BE2C (cell line): ENCODE measurements at regions not wholly inside any gene's neighbourhood (a gene's known extent, or its start where the extent isn't known, plus 50 kb on each side); places are given as distances from the start of the nearest gene placed in this dataset.
"Not testable (repeated sequence)": the region's sequence is repeated elsewhere in the genome, so short reads cannot be mapped to it uniquely, and the experiment has no call there.

Experiments
- DNase-seq: peaks from one replicate; pipeline ENCODE4 v3.0.0-alpha.2; 2020
- H3K27me3 ChIP-seq: fragments of 250-450 bp; sonication (Bioruptor Pico); 2 replicates; pipeline ENCODE4 v1.5.1; 2020; ENCODE audit warnings: mild to moderate bottlenecking
- H3K36me3 ChIP-seq: fragments of 250-450 bp; sonication (Bioruptor Pico); 2 replicates; pipeline ENCODE4 v1.5.1; 2020; ENCODE audit warnings: mild to moderate bottlenecking
- H3K4me1 ChIP-seq: fragments of 250-450 bp; sonication (Bioruptor Pico); 2 replicates; pipeline ENCODE4 v1.5.1; 2020
- H3K4me3 ChIP-seq: 2 replicates; pipeline ENCODE4 v1.5.1; 2011; ENCODE audit warnings: low read depth, low read length
- H3K9me3 ChIP-seq: fragments of 250-450 bp; sonication (Bioruptor Pico); 2 replicates; pipeline ENCODE4 v1.5.1; 2020
- CTCF ChIP-seq: IDR thresholded peaks from 2 replicates; pipeline ENCODE4 v1.5.1; 2012; ENCODE audit warnings: mild to moderate bottlenecking, low read depth, low read length

DNA sequence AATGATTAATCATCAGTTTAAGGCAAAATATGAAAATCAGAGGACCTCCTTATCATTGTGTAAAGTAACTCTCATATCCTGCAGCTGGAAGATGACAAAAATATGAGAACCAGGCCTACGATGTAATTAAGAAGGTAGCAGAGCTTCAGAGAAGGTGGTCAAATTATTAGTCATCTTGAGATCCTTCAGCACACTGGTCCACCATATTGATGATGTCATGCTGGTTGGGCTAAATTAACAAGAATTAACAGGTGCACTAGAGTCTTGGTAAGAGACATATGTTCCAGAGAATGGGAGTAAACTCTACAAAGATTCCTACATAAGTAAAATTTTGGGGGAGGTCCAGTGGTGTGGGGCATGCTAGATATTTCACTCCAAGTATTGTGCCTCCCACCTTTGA is 112.8 kb downstream of the OTOR start:
- Histone ChIP-seq H3K27me3 (no peaks in the 10 kb centered on the region), H3K4me3 (no peak overlapping the region), H3K36me3 (no peaks in the 10 kb centered on the region), H3K9me3 (no peaks in the 10 kb centered on the region), H3K4me1 (no peaks in the 10 kb centered on the region)
- TF ChIP-seq CTCF, result no peak
- no peak for DNase-seq

DNA sequence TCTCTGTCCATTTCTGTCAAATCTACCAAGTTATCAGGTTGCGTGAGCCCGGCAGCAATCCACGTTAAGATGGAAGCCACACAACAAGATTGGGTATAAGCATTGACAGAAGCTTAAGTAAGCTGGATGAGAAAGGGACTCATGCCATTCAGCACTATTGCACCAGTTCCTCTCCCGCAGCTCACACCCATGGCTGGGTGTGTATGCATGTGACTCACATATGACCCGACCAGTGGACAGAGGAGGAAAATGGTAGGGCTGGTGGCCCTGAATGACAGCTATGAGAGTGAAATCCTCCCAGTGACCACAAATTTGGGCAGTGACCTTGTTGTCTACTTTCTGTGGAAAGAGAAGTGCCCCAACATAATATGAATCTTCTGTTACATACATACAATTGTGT is 113.5 kb downstream of the OTOR start:
- no peaks in the 10 kb centered on the region for H3K4me1 ChIP-seq
- H3K9me3 ChIP-seq, result no peaks in the 10 kb centered on the region
- no peaks in the 10 kb centered on the region for H3K36me3 ChIP-seq
- no peak for DNase-seq
- H3K4me3 ChIP-seq, result no peak overlapping the region
- no peak for TF ChIP-seq CTCF
- H3K27me3 ChIP-seq, result no peaks in the 10 kb centered on the region

GRCh38 chr20:16863303-16863702 is 115.1 kb downstream of the OTOR start:
- no peak for DNase-seq
- Histone ChIP-seq H3K36me3 (no peaks in the 10 kb centered on the region), H3K9me3 (no peaks in the 10 kb centered on the region), H3K4me3 (no peak overlapping the region), H3K4me1 (no peaks in the 10 kb centered on the region), H3K27me3 (no peaks in the 10 kb centered on the region)
- TF ChIP-seq CTCF, result no peak

- Histone ChIP-seq H3K4me3 (no peak overlapping the region; the same call in 1 of the 2 replicates), H3K9me3 (no peaks in the 10 kb centered on the region), H3K4me1 (no peaks in the 10 kb centered on the region), H3K27me3 (no peaks in the 10 kb centered on the region), H3K36me3 (no peaks in the 10 kb centered on the region)
- no peak for DNase-seq
- no peak for TF ChIP-seq CTCF
Observed at GRCh38 chr20:16864069-16864468, 115.9 kb downstream of the OTOR start.

DNA sequence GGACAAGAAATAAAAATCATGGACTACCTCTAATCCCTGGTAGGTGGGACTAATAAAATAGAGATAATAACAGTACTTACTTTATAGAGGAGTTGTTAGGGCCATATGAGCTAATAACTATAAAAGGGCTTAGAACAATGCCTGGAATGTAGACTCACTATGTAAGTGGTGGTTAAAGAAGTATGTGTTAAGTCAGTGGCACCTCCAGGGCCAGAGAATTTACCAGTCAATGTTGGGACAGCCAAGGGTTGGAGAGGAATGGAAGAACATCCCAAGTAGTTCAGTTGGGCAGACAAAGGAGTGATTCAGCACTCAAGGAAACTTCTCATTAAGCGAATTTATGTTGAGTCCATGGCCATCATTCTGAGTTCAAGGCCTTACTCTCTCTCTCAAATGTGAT is 116.8 kb downstream of the OTOR start:
- TF ChIP-seq CTCF, result no peak
- Histone ChIP-seq H3K4me3 (no peak overlapping the region), H3K9me3 (no peaks in the 10 kb centered on the region), H3K4me1 (no peaks in the 10 kb centered on the region), H3K27me3 (no peaks in the 10 kb centered on the region), H3K36me3 (no peaks in the 10 kb centered on the region)
- no peak for DNase-seq

GRCh38 chr20:16865406-16865805 is 117.2 kb downstream of the OTOR start:
- Histone ChIP-seq H3K4me1 (no peaks in the 10 kb centered on the region), H3K36me3 (no peaks in the 10 kb centered on the region), H3K9me3 (no peaks in the 10 kb centered on the region), H3K27me3 (no peaks in the 10 kb centered on the region), H3K4me3 (no peak overlapping the region)
- no peak for DNase-seq
- no peak for TF ChIP-seq CTCF

DNA sequence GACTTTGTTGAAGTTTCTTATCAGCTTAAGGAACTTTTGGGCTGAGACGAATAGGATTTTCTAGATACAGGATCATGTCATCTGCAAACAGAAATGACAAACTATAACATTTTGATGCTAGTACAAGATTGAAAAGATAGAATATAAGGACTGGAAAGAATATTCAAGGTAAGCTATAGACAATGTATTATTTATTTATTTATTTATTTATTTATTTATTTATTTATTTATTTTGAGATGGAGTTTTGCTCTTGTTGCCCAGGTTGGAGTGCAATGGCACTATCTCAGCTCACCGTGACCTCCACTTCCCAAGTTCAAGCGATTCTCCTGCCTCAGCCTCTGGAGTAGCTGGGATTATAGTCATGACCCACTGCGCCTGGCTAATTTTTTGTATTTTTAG is 125.0 kb downstream of the OTOR start:
- not testable (repeated sequence) for H3K4me3 ChIP-seq, H3K9me3 ChIP-seq, H3K36me3 ChIP-seq, H3K4me1 ChIP-seq, H3K27me3 ChIP-seq, DNase-seq
